ENCODE measurements at regions not wholly inside any gene's neighbourhood (a gene's known extent, or its start where the extent isn't known, plus 50 kb on each side); places are given as distances from the start of the nearest gene placed in this dataset.
"Not testable (repeated sequence)": the region's sequence is repeated elsewhere in the genome, so short reads cannot be mapped to it uniquely, and the experiment has no call there.

GRCh38 chr12:59273561-59273960, 322.3 kb upstream of the SLC16A7 start:
- not testable (repeated sequence) for H3K27ac ChIP-seq (ENCODE audit: low read depth, low read length); H3K9ac ChIP-seq (ENCODE audit: low read length); H3K27me3 ChIP-seq (ENCODE audit: control insufficient read depth, insufficient read depth, low read length); H3K4me1 ChIP-seq (ENCODE audit: control insufficient read depth, insufficient read depth, low read length); H3K36me3 ChIP-seq (ENCODE audit: control insufficient read depth, insufficient read depth, low read length); H3K4me3 ChIP-seq (ENCODE audit: low read length)

DNA sequence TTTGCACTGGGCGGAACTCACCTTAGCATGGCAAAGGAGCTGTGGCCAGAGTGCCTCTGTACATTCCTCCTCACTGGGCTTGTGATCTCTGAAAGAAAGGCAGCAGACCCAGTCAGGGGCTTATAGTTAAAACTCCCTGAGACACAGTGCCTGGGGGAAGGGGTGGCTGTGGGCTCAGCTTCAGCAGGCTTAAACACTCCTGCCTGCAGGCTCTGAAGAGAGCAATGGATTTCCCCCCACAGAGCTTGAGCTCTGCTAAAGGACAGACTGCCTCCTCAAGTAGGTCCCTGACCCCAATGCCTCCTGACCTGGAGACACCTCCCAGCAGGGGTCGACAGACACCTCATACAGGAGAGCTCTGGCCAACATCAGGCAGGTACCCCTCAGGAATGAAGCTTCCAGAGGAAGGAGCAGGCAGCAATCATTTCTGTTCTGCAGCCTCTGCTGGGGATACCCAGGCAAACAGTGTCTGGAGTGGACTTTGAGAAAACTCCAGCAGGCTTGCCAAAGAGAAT, 327.5 kb upstream of the SLC16A7 start:
- H3K4me1 ChIP-seq (ENCODE audit: control insufficient read depth, insufficient read depth, low read length) = no peaks in the 10 kb centered on the region
- no peak overlapping the region for H3K9ac ChIP-seq (ENCODE audit: low read length)
- no peaks in the 10 kb centered on the region for H3K36me3 ChIP-seq (ENCODE audit: control insufficient read depth, insufficient read depth, low read length)
- H3K27me3 ChIP-seq (ENCODE audit: control insufficient read depth, insufficient read depth, low read length) = no peaks in the 10 kb centered on the region
- no peak overlapping the region for H3K4me3 ChIP-seq (ENCODE audit: low read length)
- H3K27ac ChIP-seq (ENCODE audit: low read depth, low read length) = no peak overlapping the region

DNA sequence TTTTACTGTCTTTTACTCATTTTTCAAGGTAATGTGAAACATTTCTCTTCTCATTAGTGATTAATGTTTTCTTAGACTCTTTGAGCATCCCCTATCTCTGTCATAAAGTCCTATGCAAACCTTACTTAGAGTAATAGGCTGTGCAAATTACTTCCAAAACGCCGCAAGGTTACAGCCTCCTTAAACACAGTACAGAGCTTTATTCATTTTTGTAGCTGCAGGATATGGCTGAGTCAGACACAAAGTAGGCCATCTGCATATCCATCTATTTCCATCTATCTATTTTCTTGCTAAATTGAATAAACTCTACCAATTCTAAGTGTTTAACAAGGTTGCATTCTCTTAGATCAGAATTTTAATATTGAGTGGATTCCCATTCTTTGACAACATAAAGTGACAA, 335.6 kb upstream of the SLC16A7 start:
- no peak overlapping the region for H3K4me3 ChIP-seq (ENCODE audit: low read length)
- H3K9ac ChIP-seq (ENCODE audit: low read length) = no peak overlapping the region
- no peaks in the 10 kb centered on the region for H3K4me1 ChIP-seq (ENCODE audit: control insufficient read depth, insufficient read depth, low read length)
- no peaks in the 10 kb centered on the region for H3K27me3 ChIP-seq (ENCODE audit: control insufficient read depth, insufficient read depth, low read length)
- no peak overlapping the region for H3K27ac ChIP-seq (ENCODE audit: low read depth, low read length)
- H3K36me3 ChIP-seq (ENCODE audit: control insufficient read depth, insufficient read depth, low read length) = no peaks in the 10 kb centered on the region

- no peaks in the 10 kb centered on the region for H3K4me1 ChIP-seq (ENCODE audit: control insufficient read depth, insufficient read depth, low read length)
- H3K27me3 ChIP-seq (ENCODE audit: control insufficient read depth, insufficient read depth, low read length) = no peaks in the 10 kb centered on the region
- H3K27ac ChIP-seq (ENCODE audit: low read depth, low read length) = no peak overlapping the region
- H3K36me3 ChIP-seq (ENCODE audit: control insufficient read depth, insufficient read depth, low read length) = no peaks in the 10 kb centered on the region
- no peak overlapping the region for H3K4me3 ChIP-seq (ENCODE audit: low read length)
- H3K9ac ChIP-seq (ENCODE audit: low read length) = no peak overlapping the region
These were observed 332.4 kb upstream of the LRIG3 start for GRCh38 chr12:59252731-59253130.

GRCh38 chr12:59250766-59251165, 330.5 kb upstream of the LRIG3 start:
- Histone ChIP-seq H3K36me3 (ENCODE audit: control insufficient read depth, insufficient read depth, low read length) (no peaks in the 10 kb centered on the region), H3K4me1 (ENCODE audit: control insufficient read depth, insufficient read depth, low read length) (no peaks in the 10 kb centered on the region), H3K27ac (ENCODE audit: low read depth, low read length) (no peak overlapping the region), H3K27me3 (ENCODE audit: control insufficient read depth, insufficient read depth, low read length) (no peaks in the 10 kb centered on the region), H3K4me3 (ENCODE audit: low read length) (no peak overlapping the region), H3K9ac (ENCODE audit: low read length) (no peak overlapping the region)

DNA sequence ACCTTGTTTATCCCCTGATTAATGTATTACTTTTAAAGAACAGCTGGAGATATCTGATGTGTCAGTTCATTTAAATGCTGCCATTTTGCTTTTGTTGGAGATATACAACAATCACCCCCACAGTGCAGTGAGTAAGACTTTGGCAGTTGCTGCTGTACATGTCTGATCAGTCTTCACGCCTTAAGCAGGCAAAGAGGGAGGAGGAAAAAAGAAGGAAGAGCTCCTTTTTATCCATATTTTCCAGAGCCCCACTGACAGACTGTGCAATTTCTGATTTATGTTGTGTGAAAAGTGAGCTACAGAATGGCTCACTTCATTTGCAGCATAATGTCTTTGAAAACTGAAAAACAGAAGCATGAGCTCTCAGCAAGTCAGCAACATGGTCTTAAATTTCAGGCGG, 319.7 kb upstream of the LRIG3 start:
- H3K27ac ChIP-seq (ENCODE audit: low read depth, low read length) = no peak overlapping the region
- H3K36me3 ChIP-seq (ENCODE audit: control insufficient read depth, insufficient read depth, low read length) = no peaks in the 10 kb centered on the region
- no peaks in the 10 kb centered on the region for H3K4me1 ChIP-seq (ENCODE audit: control insufficient read depth, insufficient read depth, low read length)
- no peak overlapping the region for H3K4me3 ChIP-seq (ENCODE audit: low read length)
- H3K27me3 ChIP-seq (ENCODE audit: control insufficient read depth, insufficient read depth, low read length) = no peaks in the 10 kb centered on the region
- no peak overlapping the region for H3K9ac ChIP-seq (ENCODE audit: low read length)

DNA sequence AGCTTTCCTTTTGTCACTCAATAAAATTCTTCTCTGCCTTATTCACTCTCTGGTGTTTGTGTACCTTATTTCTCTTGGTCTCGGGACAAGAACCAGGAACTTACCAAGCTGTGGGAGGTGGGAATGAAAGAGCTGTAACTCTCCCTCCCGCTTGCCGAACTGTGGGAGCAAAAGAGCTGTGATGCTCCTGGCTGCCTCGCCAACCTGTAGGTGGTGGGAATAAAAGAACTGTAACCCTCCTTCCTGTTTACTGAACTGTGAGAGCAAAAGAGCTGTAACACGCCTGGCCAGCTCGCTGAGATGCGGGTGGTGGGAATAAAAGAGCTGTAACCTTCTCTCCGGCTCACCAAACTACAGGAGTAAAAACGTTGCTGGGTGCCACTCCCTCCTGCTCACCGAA, 314.1 kb upstream of the LRIG3 start:
- Histone ChIP-seq H3K9ac (ENCODE audit: low read length) (no peak overlapping the region), H3K4me1 (ENCODE audit: control insufficient read depth, insufficient read depth, low read length) (no peaks in the 10 kb centered on the region), H3K4me3 (ENCODE audit: low read length) (no peak overlapping the region), H3K27ac (ENCODE audit: low read depth, low read length) (no peak overlapping the region), H3K27me3 (ENCODE audit: control insufficient read depth, insufficient read depth, low read length) (no peaks in the 10 kb centered on the region), H3K36me3 (ENCODE audit: control insufficient read depth, insufficient read depth, low read length) (no peaks in the 10 kb centered on the region)

DNA sequence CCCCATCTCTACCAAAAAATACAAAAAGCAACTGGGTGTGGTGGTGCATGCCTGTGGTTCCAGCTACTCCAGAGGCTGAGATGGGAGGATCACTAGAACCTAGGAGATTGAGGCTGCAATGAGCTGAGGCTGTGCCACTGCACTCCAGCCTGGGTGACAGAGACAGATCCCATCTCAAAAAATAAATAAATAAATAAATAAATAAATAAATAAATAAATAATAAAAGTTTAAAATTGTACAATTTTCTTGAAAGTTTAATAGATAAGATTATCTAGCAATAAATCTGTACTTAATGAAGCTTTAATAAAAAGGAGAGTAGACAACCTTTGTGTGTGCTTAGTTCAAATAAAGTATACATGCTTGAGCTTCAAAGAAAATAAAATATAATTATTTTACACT, 310.0 kb upstream of the LRIG3 start:
- H3K27me3 ChIP-seq (ENCODE audit: control insufficient read depth, insufficient read depth, low read length) = no peaks in the 10 kb centered on the region
- H3K9ac ChIP-seq (ENCODE audit: low read length) = no peak overlapping the region
- no peaks in the 10 kb centered on the region for H3K36me3 ChIP-seq (ENCODE audit: control insufficient read depth, insufficient read depth, low read length)
- H3K27ac ChIP-seq (ENCODE audit: low read depth, low read length) = no peak overlapping the region
- H3K4me1 ChIP-seq (ENCODE audit: control insufficient read depth, insufficient read depth, low read length) = no peaks in the 10 kb centered on the region
- H3K4me3 ChIP-seq (ENCODE audit: low read length) = no peak overlapping the region

GRCh38 chr12:59219148-59219547, 298.8 kb upstream of the LRIG3 start:
- Histone ChIP-seq H3K36me3 (ENCODE audit: control insufficient read depth, insufficient read depth, low read length) (no peaks in the 10 kb centered on the region), H3K9ac (ENCODE audit: low read length) (no peak overlapping the region), H3K27me3 (ENCODE audit: control insufficient read depth, insufficient read depth, low read length) (no peaks in the 10 kb centered on the region), H3K4me1 (ENCODE audit: control insufficient read depth, insufficient read depth, low read length) (no peaks in the 10 kb centered on the region), H3K4me3 (ENCODE audit: low read length) (no peak overlapping the region), H3K27ac (ENCODE audit: low read depth, low read length) (no peak overlapping the region)

- Histone ChIP-seq H3K36me3 (ENCODE audit: control insufficient read depth, insufficient read depth, low read length) (no peaks in the 10 kb centered on the region), H3K9ac (ENCODE audit: low read length) (no peak overlapping the region), H3K27me3 (ENCODE audit: control insufficient read depth, insufficient read depth, low read length) (no peaks in the 10 kb centered on the region), H3K4me1 (ENCODE audit: control insufficient read depth, insufficient read depth, low read length) (no peaks in the 10 kb centered on the region), H3K27ac (ENCODE audit: low read depth, low read length) (no peak overlapping the region), H3K4me3 (ENCODE audit: low read length) (no peak overlapping the region)
These were observed 276.7 kb upstream of the LRIG3 start for GRCh38 chr12:59196989-59197388.

GRCh38 chr12:59194794-59195193, 274.5 kb upstream of the LRIG3 start:
- H3K9ac ChIP-seq (ENCODE audit: low read length) = no peak overlapping the region

DNA sequence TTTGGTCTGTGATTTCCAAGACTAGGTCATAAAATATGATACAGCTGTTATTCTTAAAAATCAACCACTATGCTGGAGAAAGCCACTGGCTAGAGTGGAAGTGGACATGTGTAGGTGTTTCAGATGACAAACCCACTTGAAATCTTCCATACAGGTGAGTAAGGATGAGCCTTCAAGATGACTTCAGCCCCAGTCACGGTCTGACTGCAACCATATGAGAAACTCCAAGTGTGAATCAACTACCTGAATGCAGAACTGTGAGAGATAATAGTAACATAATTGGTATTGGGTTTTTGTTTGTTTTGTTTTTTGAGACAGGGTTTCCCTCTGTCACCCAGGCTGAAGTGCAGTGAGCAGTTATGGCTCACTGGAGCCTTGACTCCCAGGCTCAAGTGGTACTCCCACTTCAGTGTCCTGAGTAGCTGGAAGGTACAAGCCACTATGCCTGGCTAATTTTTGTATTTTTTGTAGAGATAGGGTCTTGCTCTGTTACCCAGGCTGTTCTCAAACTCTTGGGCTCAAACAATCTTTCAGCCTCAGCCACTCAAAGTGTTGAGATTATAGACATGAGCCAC, 273.3 kb upstream of the LRIG3 start:
- Histone ChIP-seq H3K27me3 (ENCODE audit: control insufficient read depth, insufficient read depth, low read length) (no peaks in the 10 kb centered on the region), H3K9ac (ENCODE audit: low read length) (no peak overlapping the region), H3K4me3 (ENCODE audit: low read length) (no peak overlapping the region), H3K27ac (ENCODE audit: low read depth, low read length) (no peak overlapping the region), H3K4me1 (ENCODE audit: control insufficient read depth, insufficient read depth, low read length) (no peaks in the 10 kb centered on the region), H3K36me3 (ENCODE audit: control insufficient read depth, insufficient read depth, low read length) (no peaks in the 10 kb centered on the region)

More at GRCh38 chr12:59194794-59195193, 274.5 kb upstream of the LRIG3 start:
- H3K27me3 ChIP-seq (ENCODE audit: control insufficient read depth, insufficient read depth, low read length) = no peaks in the 10 kb centered on the region
- no peak overlapping the region for H3K27ac ChIP-seq (ENCODE audit: low read depth, low read length)
- no peaks in the 10 kb centered on the region for H3K36me3 ChIP-seq (ENCODE audit: control insufficient read depth, insufficient read depth, low read length)
- no peaks in the 10 kb centered on the region for H3K4me1 ChIP-seq (ENCODE audit: control insufficient read depth, insufficient read depth, low read length)
- H3K4me3 ChIP-seq (ENCODE audit: low read length) = no peak overlapping the region

DNA sequence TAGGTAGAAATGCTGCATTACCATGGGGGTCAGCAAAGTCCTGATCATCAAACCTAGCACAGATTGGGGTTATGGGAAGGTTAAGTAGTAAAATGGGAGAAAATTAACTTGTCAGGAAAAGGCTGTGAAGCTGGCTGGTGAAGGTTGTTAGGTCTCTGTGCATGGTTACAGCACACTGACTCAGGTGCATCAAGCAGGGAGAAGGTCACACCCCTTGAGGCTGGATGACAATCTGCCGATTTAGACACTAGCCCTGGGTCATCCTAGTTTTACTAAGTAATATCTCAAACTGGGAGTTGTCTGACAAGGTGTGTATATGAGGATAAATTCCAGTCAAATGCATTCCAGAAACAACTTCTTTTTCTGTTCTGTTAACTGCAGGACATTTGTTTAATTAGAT, 271.1 kb upstream of the LRIG3 start:
- Histone ChIP-seq H3K36me3 (ENCODE audit: control insufficient read depth, insufficient read depth, low read length) (no peaks in the 10 kb centered on the region), H3K27ac (ENCODE audit: low read depth, low read length) (no peak overlapping the region), H3K4me1 (ENCODE audit: control insufficient read depth, insufficient read depth, low read length) (no peaks in the 10 kb centered on the region), H3K9ac (ENCODE audit: low read length) (no peak overlapping the region), H3K4me3 (ENCODE audit: low read length) (no peak overlapping the region), H3K27me3 (ENCODE audit: control insufficient read depth, insufficient read depth, low read length) (no peaks in the 10 kb centered on the region)

Measured in rectal smooth muscle tissue (tissue), 1 donor.